ENCODE measurements at regions not wholly inside any gene's neighbourhood (a gene's known extent, or its start where the extent isn't known, plus 50 kb on each side); places are given as distances from the start of the nearest gene placed in this dataset.

- TF ChIP-seq, protein P1, sequence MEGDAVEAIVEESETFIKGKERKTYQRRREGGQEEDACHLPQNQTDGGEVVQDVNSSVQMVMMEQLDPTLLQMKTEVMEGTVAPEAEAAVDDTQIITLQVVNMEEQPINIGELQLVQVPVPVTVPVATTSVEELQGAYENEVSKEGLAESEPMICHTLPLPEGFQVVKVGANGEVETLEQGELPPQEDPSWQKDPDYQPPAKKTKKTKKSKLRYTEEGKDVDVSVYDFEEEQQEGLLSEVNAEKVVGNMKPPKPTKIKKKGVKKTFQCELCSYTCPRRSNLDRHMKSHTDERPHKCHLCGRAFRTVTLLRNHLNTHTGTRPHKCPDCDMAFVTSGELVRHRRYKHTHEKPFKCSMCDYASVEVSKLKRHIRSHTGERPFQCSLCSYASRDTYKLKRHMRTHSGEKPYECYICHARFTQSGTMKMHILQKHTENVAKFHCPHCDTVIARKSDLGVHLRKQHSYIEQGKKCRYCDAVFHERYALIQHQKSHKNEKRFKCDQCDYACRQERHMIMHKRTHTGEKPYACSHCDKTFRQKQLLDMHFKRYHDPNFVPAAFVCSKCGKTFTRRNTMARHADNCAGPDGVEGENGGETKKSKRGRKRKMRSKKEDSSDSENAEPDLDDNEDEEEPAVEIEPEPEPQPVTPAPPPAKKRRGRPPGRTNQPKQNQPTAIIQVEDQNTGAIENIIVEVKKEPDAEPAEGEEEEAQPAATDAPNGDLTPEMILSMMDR (IDR thresholded peaks at IDR 0.05; ENCODE audit: insufficient read depth, low read length, poor library complexity, severe bottlenecking), result no peak
- no peak for TF ChIP-seq EZH2phosphoT487 (conservative IDR thresholded peaks at IDR 0.05; ENCODE audit: low read length)
These were observed 1729.7 kb downstream of the PCDH9 start for GRCh38 chr13:65500481-65500880.

Data from SU-DHL-6 (cell line).